ENCODE measurements at regions not wholly inside any gene's neighbourhood (a gene's known extent, or its start where the extent isn't known, plus 50 kb on each side); places are given as distances from the start of the nearest gene placed in this dataset.

GRCh38 chr12:77256956-77257355 is 191.6 kb upstream of the E2F7 start:
- H3K4me1 ChIP-seq = no peaks in the 10 kb centered on the region
- H3K27ac ChIP-seq = no peak overlapping the region
- no peak overlapping the region for H3K4me3 ChIP-seq
- no peaks in the 10 kb centered on the region for H3K27me3 ChIP-seq
- ATAC-seq = no peak
- H3K36me3 ChIP-seq (replicated peaks in 1 of 2; ENCODE audit: insufficient read depth in 1 of 2, low read depth in 2 of 2) = no peaks in the 10 kb centered on the region
- DNase-seq = no peak
- no peaks in the 10 kb centered on the region for H3K9me3 ChIP-seq
- intact Hi-C loops (cut with DNase I) = no loop called here
- 28 to 45% methylated on average over 1 of the region's 1 CpG for WGBS, 2 donors
- TF ChIP-seq CTCF (IDR thresholded peaks at IDR 0.05) (no peak), POLR2A (IDR thresholded peaks at IDR 0.05) (no peak)

- Histone ChIP-seq H3K4me1 (no peaks in the 10 kb centered on the region), H3K27ac (no peak overlapping the region), H3K36me3 (replicated peaks in 1 of 2; ENCODE audit: insufficient read depth in 1 of 2, low read depth in 2 of 2) (no peaks in the 10 kb centered on the region), H3K4me3 (no peak overlapping the region), H3K9me3 (no peaks in the 10 kb centered on the region), H3K27me3 (no peaks in the 10 kb centered on the region)
- no peak for DNase-seq
- TF ChIP-seq CTCF (IDR thresholded peaks at IDR 0.05) (no peak), POLR2A (IDR thresholded peaks at IDR 0.05) (no peak)
- 23 to 33% methylated on average over 2 of the region's 2 CpGs for WGBS, 2 donors
- no peak for ATAC-seq
- intact Hi-C loops (cut with DNase I) = no loop called here
These were observed 188.0 kb upstream of the E2F7 start for GRCh38 chr12:77253321-77253720.

DNA sequence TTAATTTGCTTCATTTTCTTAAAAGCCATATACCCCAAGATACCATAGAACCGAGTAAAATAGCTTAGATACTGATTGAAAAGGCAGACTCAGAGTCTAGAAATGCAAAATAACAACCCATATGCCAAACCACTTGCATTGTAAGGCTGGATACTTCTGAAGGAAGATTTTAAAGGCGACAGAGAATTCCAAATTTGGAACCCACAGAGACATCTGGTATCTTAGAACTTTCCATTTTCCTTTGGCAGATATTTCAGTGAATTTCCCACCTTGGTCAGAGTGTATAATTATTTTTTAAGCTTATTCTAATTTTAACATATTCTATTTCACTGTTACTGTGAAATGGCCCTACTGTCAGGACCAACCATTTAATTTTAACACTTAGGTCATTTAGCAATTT is 186.4 kb upstream of the E2F7 start:
- no peak for DNase-seq
- no peak for ATAC-seq
- no peaks in the 10 kb centered on the region for H3K4me1 ChIP-seq
- no peak overlapping the region for H3K27ac ChIP-seq
- 49 to 61% methylated on average over 2 of the region's 2 CpGs for WGBS, 2 donors
- H3K4me3 ChIP-seq = no peak overlapping the region
- intact Hi-C loops (cut with DNase I) = no loop called here
- H3K36me3 ChIP-seq (replicated peaks in 1 of 2; ENCODE audit: insufficient read depth in 1 of 2, low read depth in 2 of 2) = no peaks in the 10 kb centered on the region
- TF ChIP-seq POLR2A (IDR thresholded peaks at IDR 0.05) (no peak), CTCF (IDR thresholded peaks at IDR 0.05) (no peak)
- H3K9me3 ChIP-seq = no peaks in the 10 kb centered on the region
- H3K27me3 ChIP-seq = no peaks in the 10 kb centered on the region

DNA sequence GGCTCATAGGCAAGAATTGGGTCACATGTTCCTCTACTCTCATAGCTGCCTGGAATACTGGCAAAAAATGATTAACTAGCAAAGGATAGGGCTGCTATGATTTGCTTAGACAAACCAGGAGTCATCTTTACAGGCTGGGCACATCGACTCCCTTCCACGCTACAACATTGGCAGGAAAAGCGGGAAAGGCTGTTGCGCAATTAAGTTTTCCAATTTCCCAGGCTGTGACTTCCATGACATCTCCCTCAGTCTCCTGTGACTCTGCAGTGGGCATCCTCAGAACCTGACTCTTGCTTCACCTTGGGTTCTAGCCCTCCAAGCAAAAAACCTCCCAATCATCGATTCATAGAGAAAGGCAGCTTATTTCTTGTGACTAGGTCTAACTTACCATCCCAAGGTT is 184.5 kb upstream of the E2F7 start:
- no peak overlapping the region for H3K27ac ChIP-seq
- H3K4me3 ChIP-seq = no peak overlapping the region
- DNase-seq = no peak
- no peaks in the 10 kb centered on the region for H3K36me3 ChIP-seq (replicated peaks in 1 of 2; ENCODE audit: insufficient read depth in 1 of 2, low read depth in 2 of 2)
- WGBS, 2 donors = 82 to 83% methylated on average over 5 of the region's 5 CpGs
- intact Hi-C loops (cut with DNase I) = no loop called here
- no peaks in the 10 kb centered on the region for H3K9me3 ChIP-seq
- TF ChIP-seq CTCF (IDR thresholded peaks at IDR 0.05) = no peak
- no peak for TF ChIP-seq POLR2A (IDR thresholded peaks at IDR 0.05)
- no peaks in the 10 kb centered on the region for H3K27me3 ChIP-seq
- no peaks in the 10 kb centered on the region for H3K4me1 ChIP-seq
- ATAC-seq = no peak

DNA sequence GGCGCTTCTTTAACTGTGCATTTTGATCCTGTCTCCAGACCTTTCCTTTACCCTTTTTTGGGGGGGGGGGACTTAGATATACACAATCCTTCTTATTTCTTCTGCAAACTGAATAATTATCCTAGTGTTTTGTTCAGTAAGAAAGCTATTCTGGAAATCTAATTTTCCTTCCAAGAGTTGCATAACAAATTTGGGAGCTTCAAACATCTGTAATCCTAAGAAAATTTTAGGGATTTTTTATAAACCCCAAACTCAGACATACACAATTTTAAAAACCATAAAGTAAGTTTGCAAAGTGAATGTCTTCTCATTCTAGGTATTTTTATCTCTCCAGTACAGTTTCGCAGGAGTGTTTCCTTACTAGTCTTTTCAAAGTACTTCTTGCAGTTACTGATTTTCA is 182.7 kb upstream of the E2F7 start:
- intact Hi-C loops (cut with DNase I) = no loop called here
- 65 to 78% methylated on average over 2 of the region's 2 CpGs for WGBS, 2 donors
- H3K27ac ChIP-seq = no peak overlapping the region
- H3K27me3 ChIP-seq = no peaks in the 10 kb centered on the region
- no peaks in the 10 kb centered on the region for H3K9me3 ChIP-seq
- ATAC-seq (no peak), DNase-seq (no peak)
- no peak overlapping the region for H3K4me3 ChIP-seq
- no peaks in the 10 kb centered on the region for H3K4me1 ChIP-seq
- no peaks in the 10 kb centered on the region for H3K36me3 ChIP-seq (replicated peaks in 1 of 2; ENCODE audit: insufficient read depth in 1 of 2, low read depth in 2 of 2)
- TF ChIP-seq CTCF (IDR thresholded peaks at IDR 0.05) (no peak), POLR2A (IDR thresholded peaks at IDR 0.05) (no peak)
